Activated naive CD4-positive, alpha-beta T cell (primary cell): ENCODE measurements at regions not wholly inside any gene's neighbourhood (a gene's known extent, or its start where the extent isn't known, plus 50 kb on each side); places are given as distances from the start of the nearest gene placed in this dataset.

ENCODE experiments used
- DNase-seq, 4 experiments: peaks; one replicate each; lab custom pipeline; 2025; lab: John Stamatoyannopoulos, UW

DNA sequence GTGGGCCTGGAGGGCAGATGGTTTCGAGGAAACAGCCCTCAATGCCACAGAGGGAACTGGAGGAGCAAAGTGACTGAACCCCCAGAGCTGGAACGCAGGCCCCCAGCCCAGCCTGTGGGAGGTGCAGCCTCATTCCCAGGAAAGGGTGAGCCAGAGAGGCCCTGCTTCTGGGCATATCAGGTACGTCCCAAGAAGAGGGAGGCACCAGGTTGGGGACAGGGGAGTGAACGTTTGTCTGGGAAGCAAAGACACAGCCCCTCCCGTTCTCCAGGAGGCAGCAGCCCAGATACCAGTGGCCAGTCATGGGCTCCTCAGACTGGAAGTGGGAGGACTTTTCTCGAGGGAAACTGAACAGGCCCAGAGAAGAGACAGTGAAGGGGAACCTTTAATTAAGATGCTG is 74.3 kb upstream of the RET start:
- DNase-seq, result no peak

DNA sequence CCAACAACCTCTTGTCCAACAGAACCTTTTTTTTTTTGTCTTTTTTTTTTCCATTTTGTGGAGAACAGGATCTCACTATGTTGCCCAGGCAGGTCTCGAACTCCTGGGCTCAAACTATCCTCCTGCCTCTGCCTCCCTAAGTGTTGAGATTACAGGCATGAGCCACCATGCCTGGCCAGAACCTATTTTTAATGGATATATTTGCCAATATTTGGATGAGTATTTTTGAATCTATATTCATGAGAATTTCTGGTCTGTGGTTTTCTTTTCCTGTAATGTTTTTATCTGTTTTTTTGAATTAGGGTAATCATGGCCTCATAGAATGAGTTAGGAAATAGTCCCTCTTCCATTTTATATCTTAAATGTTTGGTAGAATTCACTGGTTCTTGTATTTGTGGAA is 70.4 kb upstream of the RET start:
- no peak for DNase-seq

- DNase-seq, result no peak
Observed at GRCh38 chr10:43012578-43012977, 64.3 kb upstream of the RET start.

DNA sequence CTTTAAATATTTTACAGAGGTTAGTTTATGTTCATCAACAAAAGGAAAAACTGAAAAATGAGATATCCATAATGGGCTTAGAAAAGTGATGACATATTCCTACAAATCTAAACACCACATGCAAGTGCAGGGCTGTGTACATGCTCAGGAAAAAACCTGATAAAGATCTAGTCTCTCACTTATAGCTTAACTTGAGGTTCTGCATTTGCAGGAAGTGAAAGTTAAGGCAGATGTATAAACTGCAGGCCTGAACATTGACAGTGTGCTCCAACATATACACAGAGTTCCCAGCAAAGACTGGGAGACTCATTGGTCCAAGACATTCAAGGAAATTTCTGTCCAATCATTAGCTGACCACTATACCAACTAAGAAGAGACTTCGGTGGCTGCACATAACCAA is 63.8 kb upstream of the RET start:
- no peak for DNase-seq

- DNase-seq, result no peak
Observed at GRCh38 chr10:43024524-43024923, 52.3 kb upstream of the RET start.

DNA sequence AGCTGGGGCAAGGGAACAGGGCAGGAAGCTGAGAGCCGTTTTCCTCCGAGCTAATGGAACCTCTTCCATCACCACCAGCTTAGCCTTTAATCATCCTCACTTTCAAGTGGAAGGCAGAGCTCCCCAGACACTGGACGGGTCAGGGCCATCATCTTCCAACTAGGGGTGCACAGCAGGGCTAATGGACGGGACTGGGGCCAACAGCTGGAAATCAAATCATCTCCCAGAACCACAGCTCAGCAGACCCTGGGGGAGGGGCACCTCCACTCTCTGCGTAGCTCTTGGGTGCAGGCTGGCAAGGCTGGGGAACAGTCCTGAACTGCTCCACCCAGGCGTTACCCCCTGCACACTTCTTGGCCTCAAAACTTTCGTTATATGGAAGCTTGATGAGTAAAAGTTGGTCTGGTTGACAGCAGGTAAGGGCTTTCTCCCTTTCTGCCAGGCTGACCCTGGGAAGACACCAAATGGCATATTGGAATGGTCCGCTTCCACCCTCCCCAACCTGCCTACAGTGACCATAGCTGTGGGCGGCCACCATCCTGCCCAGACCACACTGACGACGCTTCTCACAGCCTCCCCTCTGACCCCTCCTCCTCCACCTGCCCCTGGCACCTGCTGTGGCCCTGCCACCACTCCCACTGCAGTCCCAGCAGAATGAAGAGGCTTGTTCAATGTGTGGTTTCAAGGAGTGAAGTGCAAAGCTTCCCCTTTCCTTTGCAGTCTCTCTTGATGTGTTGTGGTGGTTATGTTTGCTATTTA is 51.7 kb upstream of the RET start:
- no peak for DNase-seq

- no peak for DNase-seq
Observed at GRCh38 chr10:43026039-43026973, 50.6 kb upstream of the RET start.
